Activated CD4-positive, alpha-beta T cell treated with anti-CD3 and anti-CD28 coated beads, Interleukin-2, amount 10 ng/mL, durations not matched to agents 7 days and 5 days (primary cell): ENCODE measurements at regions not wholly inside any gene's neighbourhood (a gene's known extent, or its start where the extent isn't known, plus 50 kb on each side); places are given as distances from the start of the nearest gene placed in this dataset.

Source experiments
- CTCF ChIA-PET: fragments of 350-600 bp; sonication (Branson Sonifier 250); formaldehyde crosslinking; loops from one replicate; lab custom pipeline; 2021; ENCODE audit warnings: antibody characterized with exemption; lab: Charles Lee
- POLR2A ChIA-PET: fragments of 350-600 bp; sonication (Branson Sonifier 250); formaldehyde crosslinking; loops from one replicate; lab custom pipeline; 2021; ENCODE audit warnings: antibody characterized with exemption; lab: Charles Lee
- DNase-seq: peaks from one replicate; pipeline ENCODE4 v3.0.0-alpha.2; 2020
- H3K27ac Mint-ChIP-seq: one replicate; pipeline ENCODE4 v1.8.0; 2021; ENCODE audit warnings: mild to moderate bottlenecking, moderate library complexity, mixed read lengths
- H3K27me3 Mint-ChIP-seq: one replicate; pipeline ENCODE4 v1.8.0; 2021; ENCODE audit warnings: mixed read lengths
- H3K36me3 Mint-ChIP-seq: one replicate; pipeline ENCODE4 v1.8.0; 2021; ENCODE audit warnings: low read depth, mixed read lengths
- H3K4me1 Mint-ChIP-seq: one replicate; pipeline ENCODE4 v1.8.0; 2021; ENCODE audit warnings: mixed read lengths
- H3K4me3 Mint-ChIP-seq: one replicate; pipeline ENCODE4 v1.8.0; 2021; ENCODE audit warnings: mild to moderate bottlenecking, moderate library complexity, mixed read lengths
- H3K9me3 Mint-ChIP-seq: one replicate; pipeline ENCODE4 v1.8.0; 2021; ENCODE audit warnings: mixed read lengths

DNA sequence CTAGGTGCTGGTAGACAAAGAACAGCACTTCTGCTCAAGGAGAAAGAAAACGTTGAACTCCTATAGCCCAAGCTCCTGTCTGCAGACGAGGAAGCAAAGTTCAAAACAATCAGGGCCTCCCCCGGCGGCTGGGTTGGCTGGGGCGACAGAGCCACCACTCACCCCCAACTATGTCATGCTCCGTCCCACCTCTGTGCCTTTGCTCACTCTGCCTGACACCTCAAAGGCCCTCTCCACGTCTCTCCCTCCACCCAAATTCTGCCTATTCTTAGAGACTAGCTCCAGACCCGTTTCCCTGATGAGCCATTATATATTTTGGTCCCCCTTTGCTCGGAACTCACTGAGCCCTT, 304.3 kb downstream of the TLE3 start:
- peaks cover 16% of the 10 kb centered on the region for H3K9me3 Mint-ChIP-seq
- no peak overlapping the region for H3K4me3 Mint-ChIP-seq
- CTCF ChIA-PET, result interaction anchor here (0.7 kb wide), 1 partner anchor 12 kb away, joined by 3 read pairs; no protein-coding TSS in a partner anchor
- POLR2A ChIA-PET, result interaction anchor here (0.6 kb wide), 1 partner anchor 141 kb away, joined by 3 read pairs; no protein-coding TSS in a partner anchor
- no peak for DNase-seq
- H3K36me3 Mint-ChIP-seq, result no peaks in the 10 kb centered on the region
- no peak overlapping the region for H3K27ac Mint-ChIP-seq
- H3K27me3 Mint-ChIP-seq, result peaks cover 7% of the 10 kb centered on the region
- H3K4me1 Mint-ChIP-seq, result peaks cover 2% of the 10 kb centered on the region

DNA sequence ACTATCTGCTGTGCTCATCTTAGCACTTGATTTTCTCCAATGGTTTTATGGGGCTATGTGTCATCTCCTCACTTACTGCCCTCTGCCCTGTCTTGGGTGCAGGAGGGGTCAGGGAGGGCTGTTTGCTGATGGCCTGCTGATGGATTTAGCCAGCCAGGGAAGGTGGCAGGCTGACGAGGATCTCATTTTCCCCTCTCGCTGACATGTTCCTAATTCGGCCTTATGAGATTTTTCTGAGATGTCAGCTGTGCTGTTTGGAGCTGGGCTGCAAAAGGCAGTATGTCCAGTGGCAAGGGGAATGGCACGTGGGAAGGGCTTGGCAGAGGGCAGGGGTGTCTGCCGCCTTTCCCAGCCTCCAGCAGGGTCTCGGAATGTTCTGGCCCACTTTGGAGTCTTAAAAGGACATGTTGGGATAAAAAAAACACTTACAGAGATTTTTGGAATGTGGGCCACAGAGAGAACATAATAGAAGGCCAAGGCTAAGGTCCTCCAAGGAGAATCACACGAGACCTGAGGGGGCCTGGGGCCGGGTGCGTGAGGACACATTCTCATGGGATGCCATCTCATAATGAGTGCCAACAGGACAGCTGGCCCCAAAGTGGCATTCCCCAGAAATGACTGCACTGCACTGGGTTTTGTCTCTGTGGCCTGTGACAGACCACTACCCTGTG, 303.8 kb downstream of the TLE3 start:
- peaks cover 3% of the 10 kb centered on the region for H3K4me1 Mint-ChIP-seq
- no peak for DNase-seq
- ChIA-PET CTCF (interaction anchor here (0.7 kb wide), 1 partner anchor 11 kb away, joined by 3 read pairs; no protein-coding TSS in a partner anchor), POLR2A (interaction anchor here (0.6 kb wide), 1 partner anchor 140 kb away, joined by 3 read pairs; no protein-coding TSS in a partner anchor)
- H3K27me3 Mint-ChIP-seq, result peaks cover 7% of the 10 kb centered on the region
- no peak overlapping the region for H3K27ac Mint-ChIP-seq
- H3K36me3 Mint-ChIP-seq, result no peaks in the 10 kb centered on the region
- H3K4me3 Mint-ChIP-seq, result no peak overlapping the region
- peaks cover 16% of the 10 kb centered on the region for H3K9me3 Mint-ChIP-seq

DNA sequence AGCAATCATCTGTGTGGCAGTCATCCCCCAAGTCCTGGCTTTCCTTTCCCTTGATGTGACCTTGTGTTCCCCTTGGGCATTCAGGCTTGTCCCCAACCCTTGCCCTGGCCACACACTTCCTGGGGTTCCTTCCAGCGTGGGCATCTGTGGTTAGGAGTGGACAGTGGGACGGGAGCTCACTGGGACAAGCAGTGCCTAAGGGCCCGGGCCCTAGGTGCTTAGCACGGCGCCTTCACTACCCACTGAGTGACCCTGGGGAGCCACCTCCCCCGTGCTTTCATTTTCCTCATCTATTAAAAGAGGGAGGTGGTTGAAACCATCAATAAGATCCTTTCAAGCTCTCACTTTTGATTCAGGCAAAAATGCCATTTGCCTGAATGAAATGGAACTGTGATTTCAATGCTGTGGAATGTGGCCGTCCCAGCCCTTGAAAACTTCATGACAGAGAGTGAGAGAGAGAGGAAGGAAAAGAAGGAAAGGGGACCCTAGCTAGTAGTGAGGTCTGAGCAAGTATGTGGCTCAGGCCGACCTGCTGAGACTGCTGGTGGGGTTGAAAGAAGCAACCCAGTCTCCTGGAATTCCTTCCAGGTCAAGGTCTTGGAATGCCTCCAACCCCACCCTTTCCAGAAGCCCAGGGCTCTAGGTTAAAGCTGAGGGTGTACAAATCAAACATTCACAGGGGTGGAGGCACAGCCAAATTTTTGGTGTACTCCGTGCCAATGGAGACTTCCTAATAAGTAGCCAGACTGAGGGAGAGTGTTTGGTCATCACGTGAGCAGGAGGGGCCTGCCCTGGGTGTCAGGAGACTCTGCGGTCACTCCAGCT, 302.9 kb downstream of the TLE3 start:
- peaks cover 16% of the 10 kb centered on the region for H3K9me3 Mint-ChIP-seq
- peaks cover 7% of the 10 kb centered on the region for H3K27me3 Mint-ChIP-seq
- POLR2A ChIA-PET, result no interaction called here
- peaks cover 3% of the 10 kb centered on the region for H3K4me1 Mint-ChIP-seq
- DNase-seq, result no peak
- CTCF ChIA-PET, result interaction anchor here (0.9 kb wide), 1 partner anchor 503 kb away, joined by 3 read pairs; no protein-coding TSS in a partner anchor
- H3K27ac Mint-ChIP-seq, result no peak overlapping the region
- no peaks in the 10 kb centered on the region for H3K36me3 Mint-ChIP-seq
- no peak overlapping the region for H3K4me3 Mint-ChIP-seq

DNA sequence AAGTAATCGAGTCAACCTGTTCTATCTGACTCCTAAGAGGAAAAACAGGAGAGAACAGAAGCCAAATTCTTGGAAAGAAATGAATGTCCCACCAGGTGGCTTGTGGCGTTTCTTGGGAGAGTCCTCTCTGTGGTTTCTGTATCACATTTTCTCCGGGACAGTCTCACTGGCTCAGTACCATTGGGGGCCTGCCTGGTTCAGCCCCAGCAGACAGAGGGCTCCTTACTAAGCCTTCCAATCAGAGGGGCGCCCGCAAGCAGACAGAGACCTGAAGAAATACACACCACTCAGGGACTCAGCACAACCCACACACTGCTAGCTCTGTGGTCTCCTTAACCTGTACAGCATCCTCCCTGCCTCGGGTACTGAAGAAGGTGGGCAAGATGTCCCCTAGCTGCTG, 302.1 kb downstream of the TLE3 start:
- peaks cover 1% of the 10 kb centered on the region for H3K4me1 Mint-ChIP-seq
- DNase-seq, result no peak
- ChIA-PET CTCF (interaction anchor here (0.9 kb wide), 1 partner anchor 502 kb away, joined by 3 read pairs; no protein-coding TSS in a partner anchor), POLR2A (no interaction called here)
- peaks cover 3% of the 10 kb centered on the region for H3K27me3 Mint-ChIP-seq
- no peak overlapping the region for H3K4me3 Mint-ChIP-seq
- H3K27ac Mint-ChIP-seq, result no peak overlapping the region
- peaks cover 14% of the 10 kb centered on the region for H3K9me3 Mint-ChIP-seq
- H3K36me3 Mint-ChIP-seq, result no peaks in the 10 kb centered on the region

DNA sequence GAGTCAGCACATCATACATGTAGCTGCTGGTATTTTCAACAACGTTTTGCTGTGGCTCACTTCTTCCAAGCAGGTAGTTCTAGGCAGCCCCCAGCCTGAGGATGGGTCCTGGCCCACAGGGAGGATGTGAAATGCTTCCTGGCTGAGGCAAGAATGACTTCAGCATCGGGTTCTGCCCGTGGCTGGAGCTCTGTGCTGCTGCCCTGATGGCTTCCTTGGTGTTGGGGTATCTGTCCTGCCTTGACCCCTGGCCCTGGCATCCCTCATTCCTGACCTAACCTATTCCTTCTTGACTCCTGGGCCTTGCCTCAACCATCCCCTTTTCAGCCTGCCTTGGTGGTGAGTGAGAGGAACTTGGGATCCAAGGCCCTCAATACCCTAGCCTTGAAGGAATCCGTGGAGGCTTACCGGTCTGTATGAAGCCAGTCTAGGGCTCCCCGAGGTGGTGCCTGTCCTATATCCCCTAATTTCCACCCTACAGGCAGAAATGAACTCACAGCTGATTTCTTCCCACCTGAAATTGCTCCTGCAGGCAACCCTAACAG, 300.6 kb downstream of the TLE3 start:
- Mint-ChIP-seq H3K36me3 (no peaks in the 10 kb centered on the region), H3K27ac (no peak overlapping the region), H3K27me3 (peaks cover 3% of the 10 kb centered on the region), H3K4me3 (no peak overlapping the region), H3K4me1 (peaks cover 1% of the 10 kb centered on the region), H3K9me3 (peaks cover 1% of the 10 kb centered on the region)
- DNase-seq, result no peak
- ChIA-PET CTCF (interaction anchor here (1.1 kb wide), 1 partner anchor 8 kb away, joined by 3 read pairs; no protein-coding TSS in a partner anchor), POLR2A (no interaction called here)

DNA sequence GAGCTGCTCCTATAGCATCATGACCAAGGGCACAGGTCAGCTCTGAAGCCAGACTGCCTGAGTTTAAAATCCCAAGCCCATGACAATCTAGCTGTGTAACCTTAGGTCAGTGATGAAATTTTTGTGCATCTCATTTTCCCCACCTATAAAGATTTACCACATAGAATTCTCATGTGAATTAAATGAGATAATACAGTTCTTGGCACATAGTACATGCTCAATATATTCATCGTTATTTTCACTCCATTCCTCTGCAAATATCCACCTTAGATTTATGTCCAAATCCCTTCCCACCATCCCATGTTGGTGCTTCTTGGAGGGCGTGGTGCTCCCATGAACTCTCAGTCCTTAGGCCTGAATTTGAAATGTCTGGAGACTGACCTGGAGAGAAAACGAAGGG, 300.1 kb downstream of the TLE3 start:
- Mint-ChIP-seq H3K27me3 (peaks cover 2% of the 10 kb centered on the region), H3K9me3 (no peaks in the 10 kb centered on the region), H3K36me3 (no peaks in the 10 kb centered on the region), H3K4me3 (no peak overlapping the region), H3K4me1 (peaks cover 1% of the 10 kb centered on the region), H3K27ac (no peak overlapping the region)
- CTCF ChIA-PET, result interaction anchor here (1.1 kb wide), 1 partner anchor 8 kb away, joined by 3 read pairs; no protein-coding TSS in a partner anchor
- POLR2A ChIA-PET, result no interaction called here
- DNase-seq, result no peak

DNA sequence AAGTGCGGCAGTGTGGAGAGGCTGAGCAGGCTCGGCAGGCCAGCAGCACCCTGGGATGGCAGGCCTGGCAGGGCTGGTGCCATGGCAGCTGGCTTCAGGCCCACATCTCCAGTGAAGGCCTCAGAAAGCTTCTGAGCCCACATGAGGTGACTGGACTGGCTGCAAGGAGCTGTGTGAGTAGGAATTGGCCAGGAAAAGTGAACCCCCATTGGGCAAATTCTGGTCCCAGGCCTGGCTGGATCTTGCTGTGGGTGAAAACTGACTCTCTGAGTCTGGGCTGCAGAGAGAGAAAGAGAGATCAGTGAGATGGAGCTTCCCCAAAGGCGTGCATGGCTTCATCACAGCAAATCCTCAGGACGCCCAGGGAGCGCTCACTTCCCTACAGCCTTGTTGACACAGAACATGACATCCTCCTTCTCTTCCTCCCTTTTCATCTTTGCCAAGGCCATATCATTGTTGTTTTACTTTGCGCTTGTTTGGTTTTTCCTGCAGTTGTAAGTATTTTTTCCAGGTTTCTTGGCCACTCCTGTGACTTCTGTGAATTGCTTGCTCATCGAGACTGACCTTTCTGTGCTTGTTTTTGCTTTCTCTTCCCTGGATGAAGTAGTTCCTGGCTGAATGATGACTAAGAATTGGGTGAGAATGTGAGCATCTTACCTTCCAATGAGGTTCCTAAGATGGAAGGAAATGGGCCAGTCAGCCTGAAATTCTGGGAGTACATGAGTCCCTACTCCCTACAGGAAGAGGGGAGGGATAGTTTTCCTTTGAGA, 299.1 kb downstream of the TLE3 start:
- Mint-ChIP-seq H3K4me3 (no peak overlapping the region), H3K4me1 (peaks cover 1% of the 10 kb centered on the region), H3K9me3 (no peaks in the 10 kb centered on the region), H3K36me3 (no peaks in the 10 kb centered on the region), H3K27me3 (no peaks in the 10 kb centered on the region), H3K27ac (no peak overlapping the region)
- ChIA-PET CTCF (no interaction called here), POLR2A (no interaction called here)
- DNase-seq, result no peak

DNA sequence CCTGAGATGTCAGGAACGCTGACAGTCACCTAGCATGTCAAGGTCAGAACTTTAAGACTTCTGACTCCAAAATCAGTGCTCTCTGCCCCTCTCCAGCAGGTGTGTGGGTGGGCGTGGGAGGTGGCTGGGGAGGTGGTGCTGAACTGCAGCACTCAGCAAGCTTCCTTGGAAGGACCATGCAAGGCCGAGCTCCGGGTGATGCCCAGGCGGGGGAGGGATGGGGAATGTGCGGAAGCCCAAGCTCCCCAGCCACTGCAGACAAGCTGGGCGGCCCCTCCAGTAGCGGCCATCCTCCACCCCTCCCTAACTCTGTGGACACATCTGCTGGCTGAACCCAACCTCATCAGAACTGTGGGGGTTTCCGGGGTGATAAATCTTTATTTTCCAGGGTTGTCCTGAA, 296.6 kb downstream of the TLE3 start:
- Mint-ChIP-seq H3K4me1 (peaks cover 1% of the 10 kb centered on the region), H3K27me3 (no peaks in the 10 kb centered on the region), H3K4me3 (no peak overlapping the region), H3K36me3 (no peaks in the 10 kb centered on the region), H3K27ac (no peak overlapping the region), H3K9me3 (no peaks in the 10 kb centered on the region)
- POLR2A ChIA-PET, result no interaction called here
- no peak for DNase-seq
- CTCF ChIA-PET, result no interaction called here

DNA sequence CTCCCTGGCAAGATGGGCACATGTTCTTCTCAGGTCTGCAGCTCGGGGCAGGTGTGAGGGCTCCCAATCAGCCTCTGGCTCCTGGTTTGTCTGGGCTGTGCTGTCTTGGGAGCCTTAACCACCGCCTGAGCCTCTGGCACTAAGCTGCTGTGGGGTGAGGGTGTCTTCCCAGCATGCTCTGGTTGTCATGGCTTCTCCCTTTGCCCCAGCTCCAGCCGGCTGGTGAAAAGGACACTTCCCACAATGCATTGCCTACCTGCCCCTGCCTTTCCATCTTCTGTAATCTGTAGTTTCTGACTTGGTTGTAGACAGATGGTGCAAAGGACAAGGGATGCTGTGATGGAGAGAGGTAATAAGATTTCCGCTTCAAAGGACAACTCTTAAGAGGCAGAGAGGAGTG, 295.3 kb downstream of the TLE3 start:
- no peak for DNase-seq
- POLR2A ChIA-PET, result no interaction called here
- no peak overlapping the region for H3K4me3 Mint-ChIP-seq
- no peaks in the 10 kb centered on the region for H3K36me3 Mint-ChIP-seq
- no peaks in the 10 kb centered on the region for H3K9me3 Mint-ChIP-seq
- CTCF ChIA-PET, result no interaction called here
- no peaks in the 10 kb centered on the region for H3K27me3 Mint-ChIP-seq
- H3K4me1 Mint-ChIP-seq, result peaks cover 4% of the 10 kb centered on the region
- H3K27ac Mint-ChIP-seq, result no peak overlapping the region

DNA sequence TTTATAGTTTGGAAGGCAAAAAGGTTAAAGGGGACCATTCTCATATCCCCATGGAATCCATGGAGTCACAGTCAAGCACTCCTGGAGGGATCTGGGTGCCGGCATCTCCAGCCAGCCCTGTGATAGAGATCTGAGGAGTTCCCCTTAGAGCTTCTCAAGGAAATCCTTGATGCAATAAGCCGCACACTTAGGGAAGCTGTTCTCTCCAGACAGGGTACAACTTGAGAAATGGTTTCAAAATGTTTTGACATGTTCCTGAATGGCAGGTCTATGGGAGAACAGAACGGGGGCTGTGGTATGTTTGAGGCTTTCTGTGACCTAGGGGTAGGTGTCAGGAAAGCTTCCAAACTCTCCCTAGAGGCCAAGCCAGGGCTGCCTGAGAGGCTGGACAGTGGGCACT, 292.9 kb downstream of the TLE3 start:
- POLR2A ChIA-PET, result no interaction called here
- CTCF ChIA-PET, result interaction anchor here (1.2 to 1.3 kb wide), 2 partner anchors 11 to 12 kb away, joined by 3 read pairs; no protein-coding TSS in a partner anchor
- Mint-ChIP-seq H3K36me3 (no peaks in the 10 kb centered on the region), H3K4me1 (peaks cover 12% of the 10 kb centered on the region), H3K4me3 (no peak overlapping the region), H3K9me3 (no peaks in the 10 kb centered on the region), H3K27ac (no peak overlapping the region), H3K27me3 (no peaks in the 10 kb centered on the region)
- DNase-seq, result no peak

DNA sequence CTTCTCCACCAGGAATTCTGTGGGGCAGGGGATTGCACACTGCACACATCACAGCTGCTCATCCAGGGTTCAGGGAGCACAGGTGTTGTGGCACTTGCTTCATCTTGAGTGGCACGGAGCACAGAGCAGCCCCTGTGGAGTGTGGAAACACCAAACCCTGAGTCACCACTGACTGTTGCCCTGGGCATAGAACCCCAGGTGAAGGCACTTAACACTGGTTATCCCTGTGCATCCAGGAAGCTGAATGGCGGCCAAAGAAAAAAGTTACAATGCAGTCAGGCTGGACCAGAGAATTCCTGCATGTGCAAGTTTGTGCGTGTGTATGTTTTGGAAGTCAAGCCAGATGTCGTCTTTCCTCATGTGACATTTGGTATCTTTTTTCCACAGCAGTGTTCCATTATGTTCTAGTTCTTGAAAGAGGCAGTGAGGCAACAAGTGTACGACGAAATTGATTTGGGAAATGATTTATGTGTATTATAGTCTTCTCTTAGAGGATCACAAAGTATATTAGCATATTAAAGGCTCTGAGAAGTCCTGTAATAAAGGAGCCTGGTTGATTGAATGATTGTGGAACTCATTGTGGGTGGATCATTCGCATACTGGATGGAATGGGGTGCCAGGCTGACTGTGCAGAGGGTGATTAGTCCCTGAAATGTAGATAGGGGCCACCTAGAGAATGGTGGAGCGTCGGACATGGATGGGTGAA, 292.3 kb downstream of the TLE3 start:
- H3K36me3 Mint-ChIP-seq, result no peaks in the 10 kb centered on the region
- H3K4me3 Mint-ChIP-seq, result no peak overlapping the region
- H3K9me3 Mint-ChIP-seq, result no peaks in the 10 kb centered on the region
- no peaks in the 10 kb centered on the region for H3K27me3 Mint-ChIP-seq
- ChIA-PET CTCF (interaction anchor here (1.2 kb wide), 1 partner anchor 12 kb away, joined by 3 read pairs; no protein-coding TSS in a partner anchor), POLR2A (no interaction called here)
- no peak overlapping the region for H3K27ac Mint-ChIP-seq
- peaks cover 12% of the 10 kb centered on the region for H3K4me1 Mint-ChIP-seq
- no peak for DNase-seq
